Astrocyte of the spinal cord (primary cell): ENCODE measurements at regions not wholly inside any gene's neighbourhood (a gene's known extent, or its start where the extent isn't known, plus 50 kb on each side); places are given as distances from the start of the nearest gene placed in this dataset.

Experiments
- DNase-seq: peaks from one replicate; pipeline ENCODE4 v3.0.0; 2011; ENCODE audit warnings: low read depth, low spot score
- H3K4me3 ChIP-seq: 2 replicates; pipeline ENCODE4 v1.5.1; 2011; ENCODE audit warnings: low read depth, mild to moderate bottlenecking, low read length, moderate library complexity
- in situ Hi-C: cut with HindIII; loops from 2 replicates; pipeline ENCODE4 v1.10.0; 2017; ENCODE audit warnings: low sequenced_read_pairs
- TF ChIP-seq, protein P1 (sequence below): IDR thresholded peaks from 2 replicates; pipeline ENCODE4 v1.5.1; 2012; ENCODE audit warnings: low read depth, mild to moderate bottlenecking, low read length, inconsistent platforms

DNA sequence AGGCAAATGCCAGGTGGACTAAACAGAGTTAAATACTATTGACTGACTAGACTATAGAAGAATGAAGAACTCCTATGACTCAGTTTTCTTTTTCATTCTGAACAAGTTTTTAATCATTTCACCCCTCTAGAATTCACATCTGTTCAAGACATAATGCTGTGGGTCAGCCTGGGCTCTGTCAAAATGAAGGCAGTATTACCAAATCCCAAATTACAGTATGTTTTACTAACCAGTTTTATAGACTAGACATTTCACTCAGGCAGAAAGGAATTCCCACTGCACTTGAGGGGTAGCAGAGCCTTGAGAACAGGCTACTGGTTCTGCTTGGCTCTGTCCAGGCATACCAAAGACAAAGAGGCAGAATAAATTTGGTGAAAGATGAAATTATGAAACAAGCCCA is 511.7 kb downstream of the EPHA4 start:
- TF ChIP-seq, protein P1, sequence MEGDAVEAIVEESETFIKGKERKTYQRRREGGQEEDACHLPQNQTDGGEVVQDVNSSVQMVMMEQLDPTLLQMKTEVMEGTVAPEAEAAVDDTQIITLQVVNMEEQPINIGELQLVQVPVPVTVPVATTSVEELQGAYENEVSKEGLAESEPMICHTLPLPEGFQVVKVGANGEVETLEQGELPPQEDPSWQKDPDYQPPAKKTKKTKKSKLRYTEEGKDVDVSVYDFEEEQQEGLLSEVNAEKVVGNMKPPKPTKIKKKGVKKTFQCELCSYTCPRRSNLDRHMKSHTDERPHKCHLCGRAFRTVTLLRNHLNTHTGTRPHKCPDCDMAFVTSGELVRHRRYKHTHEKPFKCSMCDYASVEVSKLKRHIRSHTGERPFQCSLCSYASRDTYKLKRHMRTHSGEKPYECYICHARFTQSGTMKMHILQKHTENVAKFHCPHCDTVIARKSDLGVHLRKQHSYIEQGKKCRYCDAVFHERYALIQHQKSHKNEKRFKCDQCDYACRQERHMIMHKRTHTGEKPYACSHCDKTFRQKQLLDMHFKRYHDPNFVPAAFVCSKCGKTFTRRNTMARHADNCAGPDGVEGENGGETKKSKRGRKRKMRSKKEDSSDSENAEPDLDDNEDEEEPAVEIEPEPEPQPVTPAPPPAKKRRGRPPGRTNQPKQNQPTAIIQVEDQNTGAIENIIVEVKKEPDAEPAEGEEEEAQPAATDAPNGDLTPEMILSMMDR: no peak
- no peak overlapping the region for H3K4me3 ChIP-seq
- in situ Hi-C loops: no loop called here
- DNase-seq: peak; percentile 38

DNA sequence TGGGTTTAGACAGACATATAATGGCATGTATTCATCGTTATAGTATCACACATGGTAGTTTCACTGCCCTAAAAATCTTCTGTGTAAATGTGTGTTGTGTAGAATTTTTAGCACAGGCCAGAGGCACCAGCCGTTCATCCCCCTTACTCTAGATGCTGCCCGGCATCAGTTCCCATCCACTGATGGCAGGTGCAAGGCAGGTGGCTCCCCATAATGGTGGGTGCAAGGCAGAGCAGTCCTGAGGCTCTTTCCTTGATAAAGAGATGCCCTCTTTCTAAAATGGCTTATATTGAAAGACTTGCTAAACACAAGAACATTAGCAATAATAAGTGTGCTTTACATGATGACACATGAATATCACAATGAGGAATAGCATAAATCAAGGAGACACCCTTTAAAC is 508.5 kb downstream of the EPHA4 start:
- TF ChIP-seq, protein P1: no peak
- H3K4me3 ChIP-seq: no peak overlapping the region
- in situ Hi-C loops: no loop called here
- DNase-seq: no peak

DNA sequence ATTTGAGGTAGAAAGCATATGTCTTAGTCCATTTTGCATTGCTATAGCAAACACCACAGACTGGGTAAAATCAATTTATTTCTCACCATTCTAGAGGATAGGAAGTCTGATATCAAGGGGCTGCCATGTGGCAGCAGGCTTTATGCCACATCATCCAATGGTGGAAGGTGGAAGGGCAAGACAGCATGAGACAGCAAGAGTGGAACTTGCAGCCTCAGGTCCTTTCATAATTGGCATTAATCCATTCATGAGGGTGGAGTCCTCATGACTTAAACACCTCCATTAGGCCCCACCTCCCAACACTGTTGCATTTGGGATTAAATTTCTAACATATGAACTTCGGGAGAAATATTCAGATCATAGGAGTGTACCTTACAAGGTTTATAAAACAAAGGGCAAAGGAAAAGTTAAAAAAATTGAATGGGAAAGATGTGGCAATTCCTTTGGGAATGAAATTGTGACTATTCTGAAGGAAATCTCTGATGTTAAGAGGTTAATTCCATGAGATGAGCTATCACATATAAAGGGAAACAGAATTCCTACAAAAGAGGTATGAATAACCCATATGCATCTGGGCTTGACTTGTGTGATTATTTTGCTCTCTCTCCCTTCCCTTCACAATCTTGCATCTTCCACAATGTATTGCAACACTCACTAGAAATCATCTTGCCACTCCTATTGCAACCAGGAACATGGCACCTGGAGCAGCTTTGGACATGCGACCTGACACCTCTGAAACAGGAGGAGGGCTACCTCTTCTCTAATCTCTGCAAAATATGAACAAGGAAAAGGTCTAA is 507.8 kb downstream of the EPHA4 start:
- H3K4me3 ChIP-seq: no peak overlapping the region
- in situ Hi-C loops: no loop called here
- TF ChIP-seq, protein P1: no peak
- no peak for DNase-seq

DNA sequence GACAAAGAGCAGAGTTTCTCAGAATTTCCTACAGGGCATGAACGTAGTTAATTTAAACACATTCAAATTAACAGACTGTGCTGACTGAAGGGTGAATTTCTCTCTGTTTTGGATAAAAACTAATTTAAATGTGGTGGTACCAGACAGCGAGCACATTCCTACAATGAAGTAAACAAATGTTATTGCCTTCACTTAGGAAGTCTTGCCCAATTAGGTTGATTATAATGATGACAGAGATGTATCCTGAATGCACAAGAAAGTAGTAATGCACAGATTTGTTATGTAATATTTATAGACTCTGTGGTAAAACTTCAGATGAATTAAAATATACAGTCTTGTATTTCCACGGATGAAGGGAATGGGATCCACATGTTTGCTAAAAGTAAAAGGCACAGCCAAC is 507.2 kb downstream of the EPHA4 start:
- TF ChIP-seq, protein P1: no peak
- DNase-seq: no peak
- H3K4me3 ChIP-seq: no peak overlapping the region
- in situ Hi-C loops: no loop called here

DNA sequence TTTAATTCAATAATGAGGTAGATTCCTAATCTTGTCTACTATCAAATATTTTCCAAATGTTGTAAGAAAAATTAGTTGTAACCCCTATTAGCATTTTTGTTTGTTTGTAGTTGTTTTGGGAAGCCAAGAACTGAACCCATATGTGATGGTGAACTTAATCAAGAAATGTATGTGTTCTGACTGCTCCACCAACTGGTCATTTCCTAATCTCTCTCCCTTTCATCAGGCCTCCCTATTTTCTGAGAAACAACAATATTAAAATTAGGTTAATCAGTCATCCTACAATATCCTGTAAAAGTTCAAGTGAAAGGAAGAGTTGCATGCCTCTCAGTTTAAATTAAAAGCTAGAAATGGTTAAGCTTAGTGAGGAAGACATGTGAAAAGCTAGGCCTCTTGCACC is 504.0 kb downstream of the EPHA4 start:
- no peak overlapping the region for H3K4me3 ChIP-seq
- DNase-seq: no peak
- TF ChIP-seq, protein P1: peak; percentile 17
- in situ Hi-C loops: no loop called here

DNA sequence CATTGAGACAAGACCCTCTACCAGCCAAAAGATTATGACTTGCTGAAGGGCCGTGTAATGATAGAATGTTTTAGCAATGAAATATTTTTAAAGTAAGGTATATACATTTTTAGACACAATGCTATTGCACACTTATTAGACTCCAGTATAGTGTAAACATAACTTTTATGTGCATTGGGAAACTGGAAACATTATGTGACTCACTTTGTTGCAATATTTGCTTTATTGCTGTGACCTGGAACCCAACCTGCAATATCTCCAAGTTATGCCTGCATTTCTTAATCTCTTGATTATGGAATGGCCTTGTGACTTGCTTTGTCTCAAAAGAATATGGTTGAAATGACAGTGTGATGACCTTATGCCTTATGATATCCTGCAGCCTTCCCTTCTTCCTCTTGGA is 502.0 kb downstream of the EPHA4 start:
- H3K4me3 ChIP-seq: no peak overlapping the region
- in situ Hi-C loops: no loop called here
- TF ChIP-seq, protein P1: no peak
- no peak for DNase-seq
